Neural progenitor cell (in vitro differentiated cells): ENCODE measurements at regions not wholly inside any gene's neighbourhood (a gene's known extent, or its start where the extent isn't known, plus 50 kb on each side); places are given as distances from the start of the nearest gene placed in this dataset.

Experiments used
- DNase-seq: peaks from one replicate; pipeline ENCODE4 v3.0.0-alpha.2; 2016; ENCODE audit warnings: low spot score
- H2AFZ ChIP-seq: fragments of 200-600 bp; sonication (generic); replicated peaks from 2 replicates; pipeline ENCODE4 v1.6.1; 2016; ENCODE audit warnings: antibody characterized with exemption
- H3F3A ChIP-seq: fragments of 200-600 bp; sonication (generic); 2 replicates; pipeline ENCODE4 v1.6.1; 2016; ENCODE audit warnings: antibody characterized with exemption, low read depth
- H3K27ac ChIP-seq: fragments of 200-600 bp; sonication (generic); 2 replicates; pipeline ENCODE4 v1.5.1; 2016; ENCODE audit warnings: mild to moderate bottlenecking
- H3K27me3 ChIP-seq: fragments of 200-600 bp; sonication (generic); 2 replicates; pipeline ENCODE4 v1.6.1; 2016; ENCODE audit warnings: mild to moderate bottlenecking, moderate library complexity
- H3K36me3 ChIP-seq: fragments of 200-600 bp; sonication (generic); 2 replicates; pipeline ENCODE4 v1.5.1; 2016
- H3K4me1 ChIP-seq: fragments of 200-600 bp; sonication (generic); 2 replicates; pipeline ENCODE4 v1.6.1; 2016; ENCODE audit warnings: mixed run types
- H3K4me2 ChIP-seq: fragments of 200-600 bp; sonication (generic); 2 replicates; pipeline ENCODE4 v1.6.1; 2016
- H3K4me3 ChIP-seq: fragments of 200-600 bp; sonication (generic); 2 replicates; pipeline ENCODE4 v1.5.1; 2016
- H3K79me2 ChIP-seq: fragments of 200-600 bp; sonication (generic); 2 replicates; pipeline ENCODE4 v1.6.1; 2016; ENCODE audit warnings: low read depth
- H3K9ac ChIP-seq: fragments of 200-600 bp; sonication (generic); 2 replicates; pipeline ENCODE4 v1.6.1; 2016
- H3K9me3 ChIP-seq: fragments of 200-600 bp; sonication (generic); 2 replicates; pipeline ENCODE4 v1.5.1; 2016; ENCODE audit warnings: low read depth
- H4K20me1 ChIP-seq: fragments of 200-600 bp; sonication (generic); 2 replicates; pipeline ENCODE4 v1.6.1; 2016; ENCODE audit warnings: low read depth
- H3K27ac Mint-ChIP-seq: 3 replicates; pipeline ENCODE4 v1.8.0; 2021; ENCODE audit warnings: mixed read lengths
- H3K27me3 Mint-ChIP-seq: 2 replicates; pipeline ENCODE4 v1.8.0; 2022; ENCODE audit warnings: low read depth, mild to moderate bottlenecking, inconsistent platforms, moderate library complexity, mixed read lengths; ENCODE audit not compliant: insufficient read depth
- H3K36me3 Mint-ChIP-seq: 3 replicates; pipeline ENCODE4 v1.8.0; 2021; ENCODE audit warnings: mixed read lengths
- H3K4me1 Mint-ChIP-seq: 3 replicates; pipeline ENCODE4 v1.8.0; 2021; ENCODE audit warnings: mixed read lengths
- H3K4me3 Mint-ChIP-seq: 3 replicates; pipeline ENCODE4 v1.8.0; 2021; ENCODE audit warnings: mild to moderate bottlenecking, moderate library complexity, mixed read lengths
- H3K9me3 Mint-ChIP-seq: 3 replicates; pipeline ENCODE4 v1.8.0; 2020; ENCODE audit warnings: mixed read lengths
- CTCF ChIP-seq: fragments of 200-600 bp; sonication (generic); IDR thresholded peaks from 2 replicates; pipeline ENCODE4 v1.5.1; 2017; ENCODE audit warnings: antibody characterized with exemption, mild to moderate bottlenecking
- EZH2 ChIP-seq: fragments of 200-600 bp; sonication (generic); IDR thresholded peaks from 2 replicates; pipeline ENCODE4 v1.6.1; 2017; ENCODE audit warnings: antibody characterized with exemption, mild to moderate bottlenecking, moderate library complexity
- EZH2phosphoT487 ChIP-seq: fragments of 200-600 bp; sonication (generic); IDR thresholded peaks from 2 replicates; pipeline ENCODE4 v1.6.1; 2017; ENCODE audit warnings: antibody characterized with exemption

GRCh38 chr13:73334445-73334844 is 275.6 kb downstream of the KLF5 start:
- no peaks in the 10 kb centered on the region for H3F3A ChIP-seq
- Mint-ChIP-seq H3K27me3 (no peaks in the 10 kb centered on the region), H3K4me3 (no peak overlapping the region), H3K9me3 (no peaks in the 10 kb centered on the region), H3K4me1 (no peaks in the 10 kb centered on the region), H3K36me3 (no peaks in the 10 kb centered on the region), H3K27ac (no peak overlapping the region)
- no peak overlapping the region for H3K27ac ChIP-seq
- H3K36me3 ChIP-seq: no peaks in the 10 kb centered on the region
- no peaks in the 10 kb centered on the region for H3K9me3 ChIP-seq
- H3K4me2 ChIP-seq: no peak overlapping the region
- TF ChIP-seq EZH2 (no peak), CTCF (no peak), EZH2phosphoT487 (no peak)
- DNase-seq: no peak
- H3K4me3 ChIP-seq: no peak overlapping the region
- no peak overlapping the region for H2AFZ ChIP-seq
- H3K9ac ChIP-seq: no peak overlapping the region
- H3K79me2 ChIP-seq: no peaks in the 10 kb centered on the region
- no peaks in the 10 kb centered on the region for H3K4me1 ChIP-seq
- H3K27me3 ChIP-seq: no peaks in the 10 kb centered on the region
- no peaks in the 10 kb centered on the region for H4K20me1 ChIP-seq

- DNase-seq: no peak
- no peaks in the 10 kb centered on the region for H3K27me3 ChIP-seq
Measured at GRCh38 chr13:73331556-73331955, 272.8 kb downstream of the KLF5 start.

GRCh38 chr13:73329355-73329754 is 270.6 kb downstream of the KLF5 start:
- H3K27me3 ChIP-seq: no peaks in the 10 kb centered on the region
- no peaks in the 10 kb centered on the region for H4K20me1 ChIP-seq
- no peaks in the 10 kb centered on the region for H3K79me2 ChIP-seq
- H3K36me3 ChIP-seq: no peaks in the 10 kb centered on the region
- H3K4me3 ChIP-seq: no peak overlapping the region
- no peaks in the 10 kb centered on the region for H3K4me1 ChIP-seq
- H3K9me3 Mint-ChIP-seq: no peaks in the 10 kb centered on the region
- no peak overlapping the region for H2AFZ ChIP-seq
- H3K4me2 ChIP-seq: no peak overlapping the region
- no peak for DNase-seq
- no peaks in the 10 kb centered on the region for H3K4me1 Mint-ChIP-seq
- no peaks in the 10 kb centered on the region for H3F3A ChIP-seq
- H3K27ac Mint-ChIP-seq: no peak overlapping the region
- H3K27me3 Mint-ChIP-seq: no peaks in the 10 kb centered on the region
- TF ChIP-seq EZH2phosphoT487 (no peak), CTCF (no peak), EZH2 (no peak)
- no peaks in the 10 kb centered on the region for H3K36me3 Mint-ChIP-seq
- H3K27ac ChIP-seq: no peak overlapping the region
- H3K9me3 ChIP-seq: no peaks in the 10 kb centered on the region
- H3K4me3 Mint-ChIP-seq: no peak overlapping the region
- H3K9ac ChIP-seq: no peak overlapping the region

More at GRCh38 chr13:73331556-73331955, 272.8 kb downstream of the KLF5 start:
- no peaks in the 10 kb centered on the region for H4K20me1 ChIP-seq
- no peak overlapping the region for H3K9ac ChIP-seq
- no peaks in the 10 kb centered on the region for H3K9me3 ChIP-seq
- H3K4me1 Mint-ChIP-seq: no peaks in the 10 kb centered on the region
- no peaks in the 10 kb centered on the region for H3K36me3 ChIP-seq
- H3K36me3 Mint-ChIP-seq: no peaks in the 10 kb centered on the region
- no peak overlapping the region for H2AFZ ChIP-seq
- H3K79me2 ChIP-seq: no peaks in the 10 kb centered on the region
- no peak overlapping the region for H3K4me3 Mint-ChIP-seq
- no peak overlapping the region for H3K27ac Mint-ChIP-seq
- no peak overlapping the region for H3K4me3 ChIP-seq
- H3K27ac ChIP-seq: no peak overlapping the region
- no peak overlapping the region for H3K4me2 ChIP-seq
- no peaks in the 10 kb centered on the region for H3K9me3 Mint-ChIP-seq
- no peaks in the 10 kb centered on the region for H3K27me3 Mint-ChIP-seq
- H3K4me1 ChIP-seq: no peaks in the 10 kb centered on the region
- no peak for TF ChIP-seq EZH2
- no peak for TF ChIP-seq CTCF
- H3F3A ChIP-seq: no peaks in the 10 kb centered on the region

- no peaks in the 10 kb centered on the region for H3K36me3 ChIP-seq
- H3K27me3 ChIP-seq: no peaks in the 10 kb centered on the region
- no peak for DNase-seq
- no peaks in the 10 kb centered on the region for H3K27me3 Mint-ChIP-seq
- H2AFZ ChIP-seq: no peak overlapping the region
- no peaks in the 10 kb centered on the region for H3K79me2 ChIP-seq
- H3K4me3 ChIP-seq: no peak overlapping the region
- no peaks in the 10 kb centered on the region for H4K20me1 ChIP-seq
- H3F3A ChIP-seq: no peaks in the 10 kb centered on the region
- H3K27ac ChIP-seq: no peak overlapping the region
- H3K9me3 Mint-ChIP-seq: no peaks in the 10 kb centered on the region
- no peak overlapping the region for H3K4me3 Mint-ChIP-seq
- no peaks in the 10 kb centered on the region for H3K36me3 Mint-ChIP-seq
- no peaks in the 10 kb centered on the region for H3K4me1 Mint-ChIP-seq
- no peaks in the 10 kb centered on the region for H3K4me1 ChIP-seq
- H3K4me2 ChIP-seq: no peak overlapping the region
- TF ChIP-seq EZH2phosphoT487 (no peak), CTCF (no peak), EZH2 (no peak)
- H3K9me3 ChIP-seq: no peaks in the 10 kb centered on the region
- H3K27ac Mint-ChIP-seq: no peak overlapping the region
- no peak overlapping the region for H3K9ac ChIP-seq
Measured at GRCh38 chr13:73327579-73327978, 268.8 kb downstream of the KLF5 start.
